HG02759 (cell line): ENCODE measurements at regions not wholly inside any gene's neighbourhood (a gene's known extent, or its start where the extent isn't known, plus 50 kb on each side); places are given as distances from the start of the nearest gene placed in this dataset.

Experiments used
- ATAC-seq: cut with Tn5 transposase; IDR thresholded peaks from one replicate; pipeline ENCODE4 v1.9.1; 2021; ENCODE audit warnings: mild to moderate bottlenecking, moderate library complexity; ENCODE audit not compliant: unreplicated experiment

DNA sequence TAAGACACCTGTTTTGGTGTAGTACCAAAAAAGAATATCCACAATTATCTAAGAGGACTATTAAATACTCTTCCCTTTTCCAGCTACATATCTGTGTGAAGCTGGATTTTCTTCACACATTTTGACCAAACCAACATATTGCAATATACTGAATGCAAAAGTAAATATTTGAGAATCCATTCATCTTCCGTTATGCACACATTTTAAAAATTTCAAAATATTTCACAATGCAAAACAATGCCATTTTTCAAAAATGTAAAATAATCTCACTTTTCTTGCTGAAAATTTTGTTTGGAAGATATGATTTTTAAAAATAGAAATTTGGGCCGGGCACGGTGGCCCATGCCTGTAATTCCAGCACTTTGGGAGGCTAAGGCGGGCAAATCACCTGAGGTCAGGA lies 133.9 kb upstream of the FUT8 start:
- no peak for ATAC-seq

DNA sequence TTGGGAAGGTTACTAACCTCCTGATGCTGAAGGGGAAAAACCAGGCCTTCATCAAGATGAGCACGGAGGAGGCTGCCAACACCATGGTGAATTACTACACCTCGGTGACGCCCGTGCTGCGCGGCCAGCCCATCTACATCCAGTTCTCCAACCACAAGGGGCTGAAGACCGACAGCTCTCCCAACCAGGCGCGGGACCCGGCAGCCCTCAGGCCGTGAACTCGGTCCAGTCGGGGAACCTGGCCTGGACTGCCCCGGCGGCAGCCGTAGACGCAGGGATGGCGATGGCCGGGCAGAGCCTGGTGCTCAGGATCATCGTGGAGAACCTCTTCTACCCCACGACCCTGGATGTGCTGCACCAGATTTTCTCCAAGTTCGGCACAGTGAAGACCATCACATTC lies 133.0 kb upstream of the FUT8 start:
- no peak for ATAC-seq

DNA sequence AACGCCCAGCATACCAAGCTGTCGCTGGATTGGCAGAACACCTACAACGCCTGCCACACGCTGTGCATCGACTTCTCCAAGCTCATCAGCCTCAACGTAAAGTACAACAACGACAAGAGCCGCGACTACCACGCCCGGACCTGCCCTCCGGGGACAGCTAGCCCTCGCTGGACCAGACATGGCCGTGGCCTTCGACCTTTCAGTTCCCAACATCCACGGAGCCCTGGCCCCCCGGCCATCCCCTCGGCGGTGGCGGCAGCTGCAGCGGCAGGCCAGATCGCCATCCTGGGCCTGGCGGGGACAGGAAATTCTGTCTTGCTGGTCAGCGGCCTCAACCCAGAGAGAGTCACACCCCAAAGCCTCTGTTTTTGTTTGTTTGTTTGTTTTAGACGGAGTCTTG lies 132.6 kb upstream of the FUT8 start:
- no peak for ATAC-seq

DNA sequence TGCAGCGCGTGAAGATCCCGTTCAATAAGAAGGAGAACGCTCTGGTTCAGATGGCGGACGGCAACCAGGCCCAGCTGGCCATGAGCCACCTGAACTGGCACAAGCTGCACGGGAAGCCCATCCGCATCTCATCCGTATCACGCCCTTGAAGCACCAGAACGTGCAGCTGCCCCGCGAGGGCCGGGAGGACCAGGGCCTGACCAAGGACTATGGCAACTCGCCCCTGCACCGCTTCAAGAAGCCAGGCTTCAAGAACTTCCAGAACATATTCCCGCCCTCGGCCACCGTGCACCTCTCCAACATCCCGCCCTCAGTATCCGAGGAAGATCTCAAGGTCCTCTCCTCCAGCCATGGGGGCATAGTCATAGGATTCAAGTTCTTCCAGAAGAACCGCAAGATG lies 131.9 kb upstream of the FUT8 start:
- no peak for ATAC-seq

DNA sequence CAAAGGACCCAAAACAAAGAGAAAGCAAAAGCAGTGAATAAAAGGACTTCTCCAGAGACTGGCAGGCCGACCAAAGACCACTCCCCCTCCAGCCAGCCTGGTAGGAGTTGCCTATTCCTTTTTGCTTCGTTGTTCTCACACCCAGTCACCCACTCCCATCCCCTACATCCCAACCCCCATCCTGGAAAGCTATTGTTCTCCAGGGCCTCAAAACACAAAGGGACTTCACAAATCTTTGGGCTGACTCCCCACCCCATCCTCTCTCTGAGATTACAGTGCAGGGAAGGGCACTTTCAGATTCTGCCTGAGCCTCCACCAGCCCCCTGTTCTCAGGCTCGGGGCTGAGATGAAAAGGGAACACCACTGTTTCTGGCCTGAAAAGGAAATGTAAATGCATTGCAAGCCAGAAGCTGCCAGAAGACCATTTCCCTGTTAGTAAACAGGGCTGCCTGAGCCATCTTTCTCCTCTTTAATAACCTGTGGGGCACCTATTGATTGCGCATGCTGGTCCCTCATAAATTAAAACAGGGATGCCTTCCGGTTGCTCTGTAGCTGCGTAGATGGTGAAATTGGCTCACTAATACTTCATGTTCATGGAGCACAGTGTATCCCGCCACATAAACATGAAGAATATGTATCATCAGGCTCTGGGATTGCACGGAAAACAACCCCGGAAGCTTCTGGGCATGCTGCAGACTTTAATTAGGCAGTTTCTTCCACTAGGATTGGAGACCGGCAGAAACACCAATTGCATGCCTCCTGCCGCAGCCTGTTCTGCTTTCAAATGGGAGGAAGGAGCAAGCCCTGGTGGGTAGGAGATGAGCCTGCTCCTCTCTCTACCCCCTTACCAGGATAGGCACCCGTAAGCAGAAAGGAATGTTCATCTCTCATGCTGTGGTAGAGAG lies 130.3 kb upstream of the FUT8 start:
- no peak for ATAC-seq

DNA sequence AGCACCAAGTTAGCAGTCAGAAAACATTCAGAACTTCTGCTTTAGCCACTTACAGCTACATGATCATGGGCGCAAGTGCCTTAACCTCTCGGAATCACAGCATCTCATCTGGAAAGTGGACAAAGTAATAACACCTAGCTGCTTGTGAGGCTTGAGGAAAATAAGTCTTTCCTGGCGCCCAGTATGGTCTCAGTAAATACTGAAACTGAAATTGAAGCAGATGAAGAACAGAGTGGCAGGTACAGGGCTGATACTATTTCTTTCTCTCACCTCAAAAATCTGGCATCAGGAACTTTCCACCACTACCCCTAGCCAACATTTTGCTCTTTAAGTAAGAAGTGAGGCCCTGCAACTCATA lies 129.7 kb upstream of the FUT8 start:
- no peak for ATAC-seq

DNA sequence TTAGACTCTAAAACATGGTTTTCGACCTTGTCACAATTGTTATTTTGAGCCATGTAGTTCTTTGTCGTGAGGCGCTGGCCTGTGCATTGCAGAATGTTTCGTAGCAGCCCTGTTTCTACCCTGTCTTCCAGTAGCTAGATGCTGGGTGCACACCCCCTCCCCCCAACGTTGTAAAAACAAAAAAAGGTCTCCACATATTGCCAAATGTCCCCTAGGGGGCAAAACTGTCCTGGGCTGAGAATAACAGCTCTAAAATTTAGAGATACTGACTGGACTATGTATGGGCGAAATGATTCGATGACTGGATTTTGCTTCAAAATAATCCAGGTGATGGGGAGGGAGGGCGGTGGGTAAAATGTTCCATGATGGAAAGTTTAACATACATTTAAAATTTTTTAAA lies 126.1 kb upstream of the FUT8 start:
- ATAC-seq: no peak

DNA sequence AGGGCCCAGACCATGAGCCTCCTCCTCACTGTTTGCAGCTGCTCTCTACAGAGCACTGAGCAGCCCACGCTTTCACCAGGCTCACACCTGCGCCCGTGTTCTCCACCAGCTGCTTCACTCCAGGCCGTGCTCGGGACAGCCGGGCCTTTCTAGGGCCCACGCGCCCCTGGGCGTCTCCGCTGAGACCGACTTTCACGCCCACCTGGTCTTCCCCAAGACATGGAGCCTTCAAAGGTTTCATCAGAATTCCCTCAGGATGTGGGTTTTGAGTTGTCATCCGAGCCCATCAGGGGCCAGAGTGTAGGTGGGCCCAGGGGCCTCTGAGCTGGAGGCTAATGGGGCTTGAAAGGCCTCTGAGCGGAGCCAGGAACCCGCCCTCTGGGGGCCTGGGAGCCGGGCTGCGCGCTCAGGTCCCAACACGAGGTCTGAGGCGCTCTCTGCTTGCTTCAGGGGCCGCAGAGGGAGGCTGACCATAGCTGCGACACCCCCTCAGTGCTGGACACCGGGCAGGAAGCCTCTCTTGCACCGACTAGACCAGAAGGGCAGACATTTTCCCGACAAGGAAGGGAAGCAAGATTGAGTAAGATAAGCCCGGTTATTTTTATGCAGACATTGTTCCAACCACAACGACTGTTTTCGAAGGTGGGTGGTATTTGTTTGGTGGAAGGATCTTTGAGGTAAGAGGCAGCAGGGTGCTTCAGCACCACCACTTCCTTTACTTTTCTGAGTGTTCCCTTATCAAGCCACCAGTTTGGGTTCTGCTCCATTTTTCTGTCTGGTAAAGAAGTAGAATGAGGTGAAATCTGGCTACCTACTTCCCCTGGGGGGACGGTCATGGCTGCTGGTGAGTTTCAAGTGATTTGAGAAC lies 125.0 kb upstream of the FUT8 start:
- peak; percentile 75 for ATAC-seq

DNA sequence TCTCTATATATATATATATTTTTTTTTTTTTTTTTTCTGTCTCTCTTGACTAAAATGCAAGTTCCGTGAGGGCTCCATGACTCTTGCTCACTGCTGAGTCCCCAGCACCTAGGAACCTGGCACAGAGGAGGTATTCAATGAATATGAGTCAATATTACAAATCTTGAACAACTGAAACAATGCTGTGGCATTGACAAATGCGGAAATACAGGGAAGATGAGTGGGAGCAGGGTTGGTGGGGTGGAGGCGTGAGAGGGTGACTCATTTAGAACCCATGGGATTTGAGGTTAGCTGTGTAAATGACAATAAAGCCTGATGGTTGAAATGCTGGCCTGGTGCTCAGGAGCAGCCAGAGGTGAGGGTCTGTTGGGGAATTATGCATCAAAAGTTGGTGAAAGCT lies 121.7 kb upstream of the FUT8 start:
- no peak for ATAC-seq

DNA sequence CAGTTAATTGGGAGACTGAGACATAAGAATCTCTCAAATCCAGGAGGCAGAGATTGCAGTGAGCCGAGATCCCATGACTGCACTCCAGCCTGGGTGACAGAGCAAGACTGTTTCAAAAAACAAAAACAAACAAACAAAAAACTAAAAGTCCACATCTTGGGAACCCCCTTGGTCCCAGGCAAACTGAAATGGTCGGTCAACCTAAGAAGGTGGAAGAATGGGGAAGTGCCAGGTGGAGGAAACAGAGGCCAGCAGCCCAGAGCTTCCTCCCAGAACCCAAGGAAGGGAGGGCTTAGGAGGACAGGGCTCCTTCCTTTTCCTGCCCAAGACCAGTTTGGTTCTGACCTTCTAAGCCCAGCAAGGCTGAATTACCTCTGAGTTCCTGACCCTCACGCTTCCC lies 121.0 kb upstream of the FUT8 start:
- no peak for ATAC-seq

DNA sequence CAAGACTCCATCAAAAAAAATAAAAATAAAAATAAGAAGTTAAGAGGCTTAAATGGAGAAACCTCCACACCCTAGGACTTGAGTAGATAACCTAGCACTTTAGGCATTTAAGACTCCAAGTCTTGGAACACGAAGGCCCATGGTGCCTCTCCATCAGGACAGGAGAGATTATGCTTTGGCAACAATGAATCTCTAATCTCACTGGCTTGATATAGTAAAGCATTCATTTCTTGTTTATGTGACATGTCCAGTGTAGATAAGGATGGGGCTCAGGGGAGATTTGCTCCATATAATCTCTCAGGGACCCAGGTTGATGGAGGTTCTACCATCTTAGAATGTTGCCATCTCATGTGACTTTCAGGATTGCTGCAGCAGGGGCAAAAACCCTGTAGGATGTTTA lies 117.7 kb upstream of the FUT8 start:
- ATAC-seq: no peak

DNA sequence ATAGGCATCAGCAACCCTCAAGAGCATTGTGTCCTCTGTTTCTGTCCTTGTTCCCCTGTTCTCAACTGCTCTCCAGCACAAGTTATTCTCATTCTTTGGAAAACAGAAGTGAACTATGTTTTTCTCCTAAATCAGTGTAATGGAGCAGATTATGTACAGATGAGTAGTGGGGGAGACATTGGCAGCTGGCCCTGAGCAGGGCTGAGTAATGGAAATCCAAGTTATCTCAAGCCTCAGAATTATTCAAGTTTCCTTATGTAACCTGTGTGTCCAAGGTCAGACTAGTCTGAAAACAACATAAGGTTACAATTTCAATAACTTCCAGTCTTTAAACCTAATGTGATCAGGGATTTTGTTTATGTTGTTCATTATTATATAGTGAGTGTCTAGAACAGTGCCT lies 116.1 kb upstream of the FUT8 start:
- no peak for ATAC-seq

DNA sequence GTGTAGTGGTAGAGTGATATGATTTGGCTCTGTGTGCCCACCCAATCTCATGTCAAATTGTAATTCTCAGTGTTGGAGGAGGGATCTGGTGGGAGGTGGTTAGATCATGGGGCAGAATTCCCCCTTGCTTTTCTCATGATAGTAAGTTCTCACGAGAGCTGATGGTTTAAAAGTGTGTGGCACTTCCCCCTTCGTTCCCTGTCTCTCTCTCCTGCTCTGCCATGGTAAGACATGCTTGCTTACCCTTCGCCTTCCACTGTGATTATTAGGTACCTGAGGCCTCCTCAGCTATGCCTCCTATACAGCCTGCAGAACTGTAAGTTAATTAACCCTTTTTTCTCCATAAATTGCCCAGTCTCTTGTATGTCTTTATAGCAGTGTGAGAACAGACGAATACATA lies 115.7 kb upstream of the FUT8 start:
- ATAC-seq: no peak

DNA sequence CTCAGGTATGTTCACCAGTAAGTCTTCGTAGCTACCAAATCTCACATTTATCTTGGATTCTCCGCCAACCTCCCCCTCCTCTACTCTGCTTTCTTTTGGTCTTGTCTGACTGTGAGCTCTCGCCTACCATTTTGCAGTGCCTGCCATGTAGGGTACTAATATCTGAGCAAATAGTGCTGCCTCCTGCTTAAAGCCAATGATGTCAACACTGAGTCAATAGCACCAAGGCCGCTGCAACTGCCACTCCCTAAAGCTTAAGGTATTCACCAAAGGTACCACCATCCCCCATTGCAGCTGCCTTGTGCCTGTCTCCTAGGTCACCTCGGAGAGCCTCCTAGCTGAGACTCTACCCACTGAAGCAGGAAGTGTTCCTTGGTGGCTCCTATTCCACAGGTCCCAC lies 114.8 kb upstream of the FUT8 start:
- ATAC-seq: no peak

DNA sequence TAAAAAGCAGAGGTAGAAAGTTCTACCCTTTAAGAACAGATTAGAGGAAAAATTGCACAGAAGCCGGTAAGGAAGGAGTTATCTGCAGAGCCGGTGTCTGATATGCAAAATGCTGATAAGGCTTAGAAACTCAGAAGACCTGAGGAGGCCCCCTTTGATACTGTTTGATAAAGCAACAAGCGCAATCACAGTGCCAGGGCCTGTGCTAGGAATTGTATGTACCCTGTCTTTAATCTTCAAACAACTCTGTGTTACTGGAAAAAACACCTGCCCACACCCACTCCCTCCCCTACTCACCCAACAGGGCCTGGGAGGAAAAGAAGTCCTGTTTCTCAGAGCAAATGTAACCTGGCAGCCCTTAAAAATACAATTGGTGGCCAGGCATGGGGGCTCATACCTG lies 112.7 kb upstream of the FUT8 start:
- no peak for ATAC-seq

DNA sequence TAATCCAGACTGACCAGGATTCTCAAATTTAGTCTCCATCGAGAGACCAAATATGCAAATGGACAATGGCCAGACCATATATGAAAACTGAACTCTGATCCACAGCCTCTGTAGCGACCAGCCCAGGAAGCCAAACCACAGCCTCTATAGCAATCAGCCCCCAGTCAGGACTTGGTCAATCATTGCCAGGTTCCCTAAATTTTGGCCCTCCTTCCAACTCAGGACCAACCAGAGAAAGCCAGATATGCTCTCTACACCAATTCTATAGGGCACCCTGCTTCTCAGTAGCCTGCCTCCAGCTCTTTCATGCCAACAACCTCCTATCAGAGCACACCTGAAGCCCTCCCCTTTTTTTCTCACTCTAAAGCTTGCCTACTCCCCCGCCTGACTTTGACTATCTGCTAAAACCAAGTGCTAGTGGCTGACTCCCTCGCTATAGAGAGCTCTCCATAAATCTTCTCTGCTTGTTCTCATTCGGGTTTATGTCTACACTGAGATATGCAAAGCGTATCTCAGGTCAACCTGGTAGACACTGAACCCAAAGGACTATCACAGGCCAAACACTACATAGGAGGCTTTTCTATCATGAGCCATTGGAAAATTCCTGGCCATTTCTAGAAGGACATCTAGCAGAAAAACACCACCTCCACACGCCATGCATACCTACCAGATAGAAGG lies 110.5 kb upstream of the FUT8 start:
- ATAC-seq: peak; percentile 64

DNA sequence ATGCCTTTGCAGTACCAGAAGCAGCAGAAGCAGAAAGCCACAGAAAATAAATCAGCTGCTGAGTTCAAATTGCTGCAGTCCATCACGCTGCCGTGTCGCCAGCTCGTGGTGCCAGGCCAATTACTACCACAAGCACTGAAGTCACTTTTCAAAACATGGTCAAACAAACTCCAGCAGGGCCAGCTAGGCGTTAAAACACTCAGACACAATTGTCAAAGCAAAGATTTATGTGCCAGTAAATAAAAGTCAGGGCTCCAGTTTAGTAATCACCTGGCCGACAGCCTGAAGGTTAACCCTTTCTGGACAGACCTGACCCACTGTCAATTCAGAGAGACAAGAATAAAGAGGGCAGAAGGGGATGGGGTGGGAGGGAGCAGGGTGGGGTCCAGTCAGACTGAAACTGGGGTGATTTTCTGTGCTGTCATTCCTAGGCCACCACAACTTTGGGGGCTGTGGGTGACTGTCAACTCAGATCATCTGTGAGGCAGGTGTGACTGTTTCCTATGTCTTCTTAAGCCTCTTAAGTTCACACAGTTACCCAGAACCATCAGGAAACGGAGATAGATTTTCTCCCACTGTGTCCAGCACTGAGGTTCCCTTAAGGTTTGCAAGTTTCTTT lies 109.8 kb upstream of the FUT8 start:
- peak; percentile 56 for ATAC-seq

DNA sequence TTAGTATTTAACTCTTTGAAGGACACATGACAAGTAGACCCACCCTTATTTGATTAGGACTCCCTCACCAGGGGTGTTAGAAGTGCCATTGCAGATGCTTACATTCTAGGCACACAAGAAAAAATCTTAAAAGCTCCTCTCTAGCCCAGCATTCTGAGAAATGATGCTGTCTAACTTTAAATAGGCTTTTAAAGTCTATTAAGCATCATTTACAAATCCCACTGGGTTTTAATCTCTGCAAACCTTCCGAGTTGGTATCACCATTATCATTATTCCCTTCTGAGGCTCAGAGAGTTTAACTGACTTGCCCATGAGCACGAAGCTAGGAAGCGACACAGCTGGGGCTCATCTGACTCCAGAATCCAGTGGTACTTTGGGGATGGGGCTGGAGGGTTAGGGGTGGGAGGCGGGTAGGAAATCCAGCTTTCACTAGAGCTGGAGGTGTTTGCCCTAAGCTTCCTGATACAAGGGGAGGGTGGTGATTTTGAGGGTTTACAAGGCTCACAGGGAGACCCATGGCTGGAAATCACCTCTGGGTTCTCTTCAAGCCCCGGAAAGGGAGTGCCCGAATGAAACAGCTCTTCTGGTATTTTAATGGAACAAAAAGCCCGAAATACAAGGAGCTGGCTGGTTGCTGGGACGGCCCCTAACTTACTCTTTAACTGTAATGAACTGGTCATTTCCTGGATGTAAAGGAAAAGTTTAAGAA lies 109.2 kb upstream of the FUT8 start:
- ATAC-seq: peak; percentile 5

DNA sequence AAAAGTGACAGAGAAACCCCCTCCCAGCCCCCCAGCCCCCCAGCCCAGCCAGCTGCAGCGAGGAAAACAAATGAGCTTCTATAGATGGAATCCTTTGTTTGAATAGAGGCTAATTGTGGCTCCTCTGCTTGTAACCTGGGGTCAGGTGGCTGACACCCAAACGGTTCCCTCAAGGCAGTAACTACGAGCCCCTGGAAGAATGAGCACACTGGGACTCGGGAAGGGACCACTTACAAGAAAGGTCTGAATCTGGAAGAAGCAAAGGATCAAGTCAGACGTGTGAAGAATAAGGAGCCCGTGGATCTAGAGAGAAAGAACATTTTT lies 108.7 kb upstream of the FUT8 start:
- ATAC-seq: peak; percentile 17

DNA sequence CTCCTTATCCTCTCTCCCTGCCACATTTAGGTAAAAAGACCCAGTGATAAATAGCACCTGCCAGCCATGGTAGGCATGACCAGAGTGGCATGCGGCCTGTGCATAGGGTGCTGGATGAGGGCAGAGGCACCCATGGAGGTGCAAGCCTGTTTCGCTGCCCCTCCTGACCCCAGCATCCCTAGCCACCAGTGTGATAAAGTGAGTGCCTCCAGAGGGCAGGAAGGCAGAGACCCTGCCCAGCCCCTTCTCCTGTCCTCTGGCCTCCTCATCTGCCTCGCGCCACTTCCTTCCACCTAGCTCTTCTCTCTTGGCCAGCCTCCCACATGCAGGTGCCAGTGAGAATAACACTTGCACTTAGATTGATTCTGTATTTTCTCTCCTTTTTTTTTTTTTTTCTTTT lies 108.3 kb upstream of the FUT8 start:
- ATAC-seq: no peak

DNA sequence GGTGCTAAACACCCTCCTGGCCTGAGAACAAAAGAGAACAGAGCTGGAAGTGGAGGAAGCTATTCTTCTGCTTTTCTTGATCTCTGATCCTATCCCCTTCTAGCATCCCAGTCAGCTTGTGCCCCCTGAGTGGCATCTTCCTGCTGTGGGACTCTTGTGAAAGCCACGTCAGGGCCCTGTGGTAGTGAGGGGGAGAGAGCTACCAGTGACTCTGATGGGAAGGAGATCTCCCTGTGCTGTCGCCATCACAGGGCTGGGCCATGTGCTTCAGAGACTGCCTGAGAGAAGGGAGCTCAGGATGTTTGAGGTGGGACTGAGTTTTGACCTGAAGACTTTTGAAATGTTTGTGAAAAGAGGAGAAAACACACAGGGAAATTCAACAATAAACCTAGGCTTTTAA lies 107.6 kb upstream of the FUT8 start:
- ATAC-seq: no peak
